LNCaP clone FGC (cell line): ENCODE measurements at regions not wholly inside any gene's neighbourhood (a gene's known extent, or its start where the extent isn't known, plus 50 kb on each side); places are given as distances from the start of the nearest gene placed in this dataset.
"Not testable (repeated sequence)": the region's sequence is repeated elsewhere in the genome, so short reads cannot be mapped to it uniquely, and the experiment has no call there.

ENCODE experiments used
- DNase-seq: peaks from one replicate; pipeline ENCODE4 v3.0.0-alpha.2; 2011; ENCODE audit warnings: low read depth
- H3K4me3 ChIP-seq: 2 replicates; pipeline ENCODE4 v1.5.1; 2011; ENCODE audit warnings: mild to moderate bottlenecking, low read depth, low read length, control low read depth
- CTCF ChIP-seq: IDR thresholded peaks from 2 replicates; pipeline ENCODE4 v1.5.1; 2012; ENCODE audit warnings: mild to moderate bottlenecking; ENCODE audit not compliant: control insufficient read depth, insufficient read depth; ENCODE audit errors: extremely low read depth

DNA sequence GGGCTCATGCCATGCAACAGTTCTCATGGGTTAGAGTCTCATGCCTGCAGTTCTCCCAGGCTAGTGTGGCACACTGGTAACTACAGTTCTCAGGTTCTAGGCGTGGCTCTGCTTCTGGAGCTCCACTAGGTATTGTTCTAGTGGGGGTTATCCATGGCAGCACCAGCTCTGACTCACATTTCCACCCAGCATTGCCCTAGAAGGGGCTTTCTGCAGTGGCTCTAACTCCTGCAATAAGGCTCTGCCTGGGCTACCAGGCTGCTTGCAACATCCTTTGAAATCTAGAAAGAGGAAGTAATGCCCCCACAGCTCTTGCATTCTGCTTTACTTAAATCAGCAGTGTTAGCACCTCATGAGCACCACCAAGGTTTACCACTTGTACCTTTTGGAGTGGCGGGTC is 220.3 kb upstream of the ARID2 start:
- DNase-seq = no peak
- TF ChIP-seq CTCF = no peak
- no peak overlapping the region for H3K4me3 ChIP-seq

- no peak for TF ChIP-seq CTCF
- no peak overlapping the region for H3K4me3 ChIP-seq
- no peak for DNase-seq
These were observed 219.9 kb upstream of the ARID2 start for GRCh38 chr12:45509621-45510020.

DNA sequence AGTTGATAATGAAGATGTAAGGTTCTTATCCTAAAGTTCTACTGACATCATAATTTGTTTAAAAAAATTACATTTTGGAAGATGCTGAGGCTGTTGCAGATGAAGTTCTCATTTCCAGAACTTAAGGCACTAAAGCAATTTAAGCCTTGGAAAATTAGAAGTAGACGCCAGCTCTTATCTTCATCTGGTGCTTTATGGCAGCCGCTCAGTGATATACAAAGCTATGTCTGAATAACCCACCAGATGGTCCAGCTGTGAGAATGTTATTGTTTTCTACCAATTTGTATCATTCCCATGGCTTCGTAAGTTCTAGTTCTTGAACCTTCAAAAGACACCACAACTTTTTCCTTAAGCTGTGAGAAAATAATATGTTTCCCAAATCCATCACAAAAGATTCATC is 212.1 kb upstream of the ARID2 start:
- no peak overlapping the region for H3K4me3 ChIP-seq
- TF ChIP-seq CTCF = no peak

DNA sequence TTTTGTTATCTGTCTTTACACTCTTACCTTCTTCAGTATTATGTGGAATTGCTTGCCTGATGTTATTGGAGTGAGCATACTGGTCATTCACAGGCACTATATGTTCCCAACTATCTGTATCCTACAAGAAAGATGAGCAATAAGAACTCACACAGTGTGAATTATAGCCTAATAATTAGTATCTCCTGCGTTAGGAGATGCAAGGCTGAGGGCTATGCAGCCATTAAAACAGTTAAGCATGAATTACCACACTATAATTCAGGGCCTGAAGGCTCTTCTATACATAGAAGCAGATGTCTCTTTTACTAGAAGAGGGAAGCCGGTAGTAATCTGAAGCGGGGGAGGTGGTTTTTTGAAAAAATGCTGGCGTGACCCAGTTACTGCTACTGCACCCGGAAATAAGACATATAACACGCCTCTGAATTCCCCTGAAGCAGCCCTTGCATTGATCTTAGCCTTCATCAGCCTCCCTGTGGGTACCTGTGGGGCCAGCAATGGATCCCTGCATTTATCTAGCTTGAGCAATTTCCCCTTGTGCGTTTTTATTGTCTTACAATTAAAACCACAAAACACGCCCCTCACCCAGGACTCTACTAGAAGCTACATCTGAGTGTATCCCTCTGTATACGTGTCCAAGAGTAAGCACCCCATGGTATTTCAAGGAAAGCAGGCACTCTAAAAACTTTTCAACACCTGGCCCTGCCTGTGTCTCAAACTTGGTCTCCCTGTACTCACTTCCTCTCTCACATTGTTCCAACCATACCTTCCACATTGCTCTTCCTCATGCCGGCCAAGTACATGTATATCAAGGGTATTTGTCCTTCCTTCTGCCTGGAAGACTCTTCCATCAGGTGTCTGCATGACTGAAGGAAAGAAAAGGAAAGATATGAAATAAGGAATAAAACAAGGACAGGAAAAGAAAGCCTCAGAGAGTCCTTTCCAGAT is 210.9 kb upstream of the ARID2 start:
- no peak overlapping the region for H3K4me3 ChIP-seq
- TF ChIP-seq CTCF = no peak
- no peak for DNase-seq

More for the DNA sequence above, 212.1 kb upstream of the ARID2 start:
- no peak for DNase-seq

GRCh38 chr12:45522227-45522626 is 207.3 kb upstream of the ARID2 start:
- no peak overlapping the region for H3K4me3 ChIP-seq
- no peak for DNase-seq
- TF ChIP-seq CTCF = no peak

DNA sequence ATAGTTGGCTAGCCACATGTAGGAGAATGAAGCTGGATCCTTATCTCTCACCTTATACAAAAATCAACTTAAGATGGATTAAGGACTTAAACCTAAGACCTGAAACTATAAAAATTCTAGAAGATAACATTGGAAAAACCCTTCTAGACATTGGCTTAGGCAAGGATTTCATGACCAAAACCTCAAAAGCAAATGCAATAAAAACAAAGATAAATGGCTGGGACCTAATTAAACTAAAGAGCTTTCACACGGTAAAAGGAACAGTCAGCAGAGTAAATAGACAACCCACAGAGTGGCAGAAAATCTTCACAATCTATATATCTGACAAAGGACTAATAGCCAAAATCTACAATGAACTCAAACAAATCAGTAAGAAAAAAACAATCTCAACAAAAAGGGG is 202.7 kb upstream of the ARID2 start:
- DNase-seq, H3K4me3 ChIP-seq: not testable (repeated sequence)

- no peak for TF ChIP-seq CTCF
These were observed 197.4 kb upstream of the ARID2 start for GRCh38 chr12:45532113-45532512.

More at GRCh38 chr12:45532113-45532512, 197.4 kb upstream of the ARID2 start:
- no peak for DNase-seq
- no peak overlapping the region for H3K4me3 ChIP-seq
